NCI-H2196 (cell line): ENCODE measurements at regions not wholly inside any gene's neighbourhood (a gene's known extent, or its start where the extent isn't known, plus 50 kb on each side); places are given as distances from the start of the nearest gene placed in this dataset.
"Not testable (repeated sequence)": the region's sequence is repeated elsewhere in the genome, so short reads cannot be mapped to it uniquely, and the experiment has no call there.

ENCODE experiments used
- DNase-seq: peaks from one replicate; lab custom pipeline; 2025; ENCODE audit not compliant: unreplicated experiment; lab: John Stamatoyannopoulos, UW

DNA sequence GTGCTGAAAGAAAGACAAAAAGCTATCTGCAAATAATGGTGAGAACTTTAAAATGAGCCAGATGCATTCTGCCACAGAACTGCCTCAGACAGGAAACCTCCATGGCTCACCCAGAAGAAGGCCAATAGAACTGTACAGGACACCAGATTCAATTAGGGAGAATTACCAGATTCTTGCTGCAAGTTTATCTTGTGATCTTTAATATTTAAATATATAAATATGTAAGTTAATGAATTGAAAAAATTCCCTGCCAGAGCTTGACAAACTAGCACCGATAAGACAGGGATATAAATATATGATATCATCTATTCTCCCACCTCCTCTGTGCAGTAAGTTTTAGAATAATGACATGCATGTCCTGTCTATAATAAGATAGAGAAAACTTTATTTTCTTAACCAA is 252.8 kb downstream of the PLK2 start:
- no peak for DNase-seq

DNA sequence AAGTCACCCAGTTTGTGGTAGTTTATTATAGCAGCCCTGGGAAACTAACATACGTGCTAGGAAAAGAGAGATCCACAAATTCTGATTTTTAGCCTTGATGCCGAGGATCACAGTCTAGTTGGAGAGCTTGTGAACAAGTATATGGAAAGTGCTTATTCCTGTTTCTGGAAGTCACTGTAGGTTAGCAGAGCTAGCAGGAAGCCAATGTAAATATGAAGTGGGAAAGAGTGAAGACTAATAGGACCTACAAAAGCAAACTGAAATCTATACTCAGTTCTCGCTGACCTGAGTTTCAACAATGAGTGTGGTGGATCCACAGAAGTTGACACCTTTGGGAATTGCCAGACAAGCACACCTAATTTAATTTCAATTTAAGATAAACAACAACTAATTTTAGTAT is 254.9 kb downstream of the PLK2 start:
- DNase-seq, result no peak

DNA sequence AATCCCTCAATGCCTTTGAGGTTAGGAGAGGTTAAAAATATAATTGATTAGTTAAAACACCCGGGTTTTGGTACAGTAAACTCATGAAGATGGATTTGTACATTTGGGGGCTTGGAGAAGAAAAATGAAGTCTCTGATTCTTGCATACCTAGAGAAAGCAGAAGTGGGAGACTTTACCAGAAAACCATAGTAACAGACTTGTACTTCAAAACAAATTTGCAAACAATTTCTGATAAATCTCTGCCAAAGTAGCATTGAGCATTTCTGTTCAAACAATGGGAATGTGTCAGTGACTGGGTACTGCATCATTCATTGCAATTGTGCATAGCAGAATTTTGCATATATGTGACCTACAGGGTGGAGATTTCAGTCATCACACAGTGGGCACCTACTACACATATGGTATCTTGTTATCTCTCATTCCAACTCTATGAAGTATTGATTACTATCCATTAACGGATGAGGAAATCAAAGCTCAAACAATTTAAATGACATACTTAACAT is 256.9 kb downstream of the PLK2 start:
- DNase-seq, result no peak

DNA sequence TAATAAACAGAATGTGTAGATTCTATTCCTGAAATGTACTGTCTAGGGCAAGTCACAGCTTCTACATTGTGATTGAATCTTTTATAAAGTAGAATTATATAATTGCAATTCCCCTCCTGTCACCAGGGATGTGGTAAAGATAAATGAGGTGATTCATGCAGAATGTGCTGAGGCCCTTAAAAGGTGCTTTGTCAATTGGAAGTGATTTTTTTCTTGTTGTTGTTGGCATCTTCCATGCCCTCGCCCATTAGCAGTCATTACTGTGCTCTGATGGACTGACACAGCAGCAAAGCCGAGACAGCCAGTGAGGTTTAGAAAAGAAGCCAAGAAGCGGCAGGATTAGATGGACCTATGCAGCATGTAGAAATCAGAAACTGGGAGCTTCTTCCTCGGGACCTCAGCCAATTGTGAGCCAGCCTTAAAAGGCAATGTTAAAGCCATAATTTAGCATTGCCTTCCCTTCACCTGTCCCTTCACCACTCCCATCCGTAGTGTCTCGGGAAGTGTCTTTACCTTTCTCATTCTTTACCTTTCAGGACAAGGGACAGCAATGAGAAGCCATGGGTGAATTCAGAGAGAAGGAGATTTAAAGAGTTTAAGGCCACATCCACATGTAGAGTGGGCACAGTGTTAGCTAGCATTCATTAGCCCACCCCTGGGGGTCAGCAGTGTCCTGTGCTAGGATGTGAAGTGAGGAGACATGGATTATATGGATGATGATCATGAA is 257.8 kb downstream of the PLK2 start:
- DNase-seq, result no peak

DNA sequence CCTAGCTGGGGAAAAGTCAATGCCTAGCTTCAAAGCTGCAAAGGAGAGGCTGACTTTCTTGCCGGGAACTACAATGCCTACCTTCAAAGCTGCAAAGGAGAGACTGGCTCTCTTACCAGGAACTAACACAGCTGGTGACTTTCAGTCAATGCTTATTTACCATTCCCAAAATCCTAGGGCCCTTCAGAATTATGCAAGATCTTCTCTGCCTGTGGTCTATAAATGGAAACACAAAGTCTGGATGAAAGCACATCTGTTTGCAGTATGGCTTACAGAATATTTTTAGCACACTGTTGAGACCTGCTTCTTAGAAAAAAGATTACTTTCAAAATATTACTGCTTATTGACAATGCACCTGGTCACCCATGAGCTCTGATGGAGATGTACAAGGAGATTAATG is 259.4 kb downstream of the PLK2 start:
- no peak for DNase-seq

DNA sequence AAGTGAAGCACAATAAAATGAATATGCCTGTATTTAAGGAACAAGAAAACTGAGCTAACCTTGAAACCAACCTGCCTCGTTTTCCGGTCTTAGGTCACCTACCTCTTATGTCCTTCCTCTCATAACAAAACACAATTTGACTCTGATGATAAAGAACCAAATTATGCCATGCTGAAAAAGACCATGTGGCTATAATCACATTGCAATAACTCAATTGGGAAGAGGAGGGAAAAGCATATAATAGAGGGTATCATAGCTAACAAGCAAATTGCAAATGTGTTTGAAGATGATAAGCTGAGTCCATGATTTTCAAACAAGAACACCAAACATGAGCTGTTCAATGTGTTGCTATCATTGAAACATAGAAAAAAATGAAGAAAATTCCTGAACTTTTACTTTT is 260.8 kb downstream of the PLK2 start:
- no peak for DNase-seq

DNA sequence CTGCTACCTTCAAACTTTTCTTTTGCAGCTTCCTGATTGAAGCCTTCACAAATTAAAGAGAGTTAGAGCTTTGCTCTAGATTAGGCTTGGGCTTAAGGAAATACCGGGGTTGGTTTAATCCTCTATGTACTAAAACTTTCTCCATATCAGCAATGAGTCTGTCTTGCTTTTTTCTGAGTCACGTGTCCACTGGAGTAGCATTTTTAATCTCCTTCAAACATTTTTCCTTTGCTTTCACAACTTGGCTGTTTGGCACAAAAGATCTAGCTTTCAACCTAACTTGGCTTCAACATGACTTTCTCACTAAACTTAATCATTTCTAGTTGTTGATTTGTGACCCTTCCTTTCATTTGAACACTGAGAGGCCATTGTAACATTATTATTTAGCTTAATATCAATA is 261.6 kb downstream of the PLK2 start:
- no peak for DNase-seq

DNA sequence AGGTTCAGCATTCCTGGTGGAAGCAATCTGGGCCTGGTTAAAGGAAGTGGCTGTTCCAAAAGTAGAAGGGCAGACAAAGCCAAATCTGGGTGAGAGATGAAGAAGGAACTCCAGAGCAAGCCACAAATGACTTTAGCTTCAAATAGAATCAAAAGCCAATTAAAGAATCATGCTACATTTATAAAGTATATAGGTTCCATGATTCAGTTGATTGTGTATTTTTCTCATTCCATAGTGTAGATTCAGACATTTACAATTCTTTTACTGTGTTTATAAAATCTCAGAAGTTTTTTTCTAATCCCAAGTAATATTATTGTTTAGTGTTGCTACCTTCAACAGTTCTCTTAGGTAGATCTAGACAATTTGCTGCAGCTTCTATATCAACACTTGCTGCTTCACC is 262.0 kb downstream of the PLK2 start:
- no peak for DNase-seq

DNA sequence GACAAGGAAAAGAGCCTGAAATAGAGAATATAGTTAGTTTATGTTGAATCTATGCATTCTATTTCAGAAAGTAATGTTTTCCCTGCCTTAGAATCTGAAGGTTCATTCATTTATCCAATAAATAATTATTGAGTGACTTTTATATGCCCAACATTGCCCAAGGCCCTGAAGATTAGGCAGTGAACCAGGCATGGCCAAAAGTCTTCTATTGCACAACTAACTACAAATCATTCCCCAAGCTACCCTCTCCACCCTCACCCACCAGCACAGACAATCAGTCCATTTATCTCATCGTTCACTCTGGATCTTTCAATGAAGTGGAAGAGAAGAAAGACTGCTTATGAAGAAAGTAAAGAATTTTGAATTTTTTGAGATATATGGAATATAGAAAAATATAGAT is 268.4 kb downstream of the PLK2 start:
- DNase-seq, result no peak

DNA sequence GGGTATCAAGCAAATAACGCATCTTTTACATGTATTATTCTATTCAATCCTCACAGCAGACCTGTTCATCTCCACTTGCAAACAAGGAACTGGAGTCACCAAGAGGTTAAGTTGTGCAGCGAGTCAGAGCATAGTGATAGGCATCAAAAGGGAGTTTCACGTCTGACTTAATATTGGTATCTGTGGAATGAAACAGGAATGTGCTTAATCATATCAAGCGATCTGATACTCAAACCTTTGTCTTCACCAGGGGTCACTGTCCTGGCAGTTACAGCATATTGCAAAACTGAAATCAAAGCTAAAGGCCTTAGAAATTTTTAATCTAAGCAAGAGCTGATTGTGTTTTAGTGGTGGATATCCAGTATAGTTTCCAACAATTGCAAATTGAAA is 271.6 kb downstream of the PLK2 start:
- no peak for DNase-seq

DNA sequence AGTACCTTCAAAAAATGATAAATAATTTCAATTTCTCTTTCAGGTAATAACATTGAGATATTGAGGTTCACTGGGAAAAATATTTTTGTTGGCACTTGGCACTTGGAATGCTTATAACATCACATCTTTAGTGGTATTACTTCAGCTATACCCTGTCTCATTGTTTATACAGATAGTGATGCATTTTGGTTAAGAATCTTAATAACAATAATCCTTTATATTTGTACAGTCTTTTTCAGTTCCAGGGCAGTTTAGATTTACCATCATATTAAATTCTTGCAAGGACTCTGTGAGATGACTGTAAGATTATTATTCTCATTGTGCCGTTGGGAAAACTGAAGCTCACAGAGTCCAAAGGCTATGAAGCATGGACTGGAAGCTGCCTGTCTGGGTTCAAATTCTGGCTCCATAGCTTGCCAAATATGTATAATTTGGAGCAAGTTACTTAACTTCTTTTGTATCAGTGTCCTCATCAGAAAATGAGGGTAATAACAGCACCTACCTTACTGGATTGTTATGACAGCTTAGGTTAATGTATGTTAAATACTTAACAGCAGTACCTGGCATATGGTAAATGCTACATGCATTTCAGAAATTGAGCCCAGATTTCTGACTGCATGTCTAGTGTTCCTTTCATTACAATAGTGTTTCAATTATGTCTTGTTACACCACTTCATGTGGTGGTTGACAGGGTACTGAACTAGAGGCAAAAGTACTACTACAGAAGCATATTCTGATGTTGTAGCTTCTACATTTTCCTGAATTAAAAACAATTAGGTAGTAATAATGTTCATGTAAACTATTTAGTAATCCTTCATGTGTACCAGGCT is 272.2 kb downstream of the PLK2 start:
- no peak for DNase-seq

DNA sequence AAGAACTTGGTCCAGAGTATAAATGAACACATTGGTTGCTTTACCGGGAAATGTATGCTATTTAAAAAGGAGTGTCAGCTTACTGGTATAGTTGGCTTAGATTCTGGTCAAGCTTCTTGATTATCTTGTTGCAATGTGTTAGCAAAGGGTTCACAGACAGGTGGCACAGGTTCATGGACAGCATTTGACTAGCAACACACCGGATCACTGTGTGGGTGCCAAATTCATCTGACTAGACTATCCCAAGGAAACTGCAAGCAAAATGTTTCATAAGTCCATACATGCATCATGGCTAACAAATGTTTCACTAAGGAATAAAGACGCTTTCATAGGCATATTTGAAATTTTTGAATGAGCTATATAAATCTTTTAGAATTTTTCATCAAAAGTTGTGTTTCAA is 274.1 kb downstream of the PLK2 start:
- no peak for DNase-seq

DNA sequence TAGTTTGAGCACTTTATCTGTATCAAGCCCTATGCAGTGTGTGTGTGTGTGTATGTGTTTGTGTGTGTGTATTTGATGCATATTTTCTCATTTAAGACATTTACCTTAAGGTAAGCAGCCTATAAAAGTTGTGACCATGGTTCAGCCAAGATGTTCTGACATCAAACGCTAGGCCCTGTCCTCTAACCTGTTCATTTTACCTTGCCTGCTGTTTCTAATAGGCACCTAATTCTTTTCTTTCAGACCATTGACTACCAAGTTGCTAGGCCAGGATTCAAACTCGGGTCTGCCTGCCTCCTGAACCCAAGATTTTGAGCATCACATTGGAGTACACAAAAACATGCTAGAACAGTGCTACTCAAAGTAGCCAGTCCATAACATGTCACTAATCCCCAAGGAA is 274.5 kb downstream of the PLK2 start:
- DNase-seq, result no peak

DNA sequence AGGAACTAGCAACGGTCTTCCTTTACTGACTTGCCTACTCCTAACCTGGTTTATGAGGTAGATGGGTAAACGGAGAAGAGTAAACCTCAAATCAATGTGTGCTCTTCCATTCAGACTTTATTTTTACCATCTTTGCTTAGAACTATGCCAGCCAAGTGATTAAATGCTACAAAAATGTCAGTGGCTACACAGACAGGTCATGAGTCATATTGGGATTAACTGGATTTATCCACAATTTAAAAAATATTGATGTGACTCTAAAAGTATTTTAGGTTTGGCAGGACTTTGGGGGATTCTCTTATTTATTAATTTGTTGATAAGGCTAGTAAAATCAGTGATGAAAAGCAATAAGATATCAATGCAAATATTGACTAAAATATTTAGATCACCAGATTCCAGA is 275.0 kb downstream of the PLK2 start:
- DNase-seq, result no peak

DNA sequence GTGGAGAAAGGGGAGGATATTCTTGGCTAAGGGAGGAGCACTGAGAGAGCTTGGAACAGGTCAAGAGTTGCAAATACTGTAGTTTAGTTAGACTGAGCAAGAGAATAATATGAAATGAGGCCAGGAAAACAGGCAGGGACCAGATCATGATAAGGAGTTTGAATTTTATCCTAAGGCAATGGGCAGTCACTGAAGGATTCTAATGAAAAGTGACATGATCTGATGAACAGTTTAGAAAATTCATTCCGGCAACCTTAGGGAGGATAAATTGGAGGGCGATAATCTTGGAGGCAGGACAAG is 276.1 kb downstream of the PLK2 start:
- no peak for DNase-seq

DNA sequence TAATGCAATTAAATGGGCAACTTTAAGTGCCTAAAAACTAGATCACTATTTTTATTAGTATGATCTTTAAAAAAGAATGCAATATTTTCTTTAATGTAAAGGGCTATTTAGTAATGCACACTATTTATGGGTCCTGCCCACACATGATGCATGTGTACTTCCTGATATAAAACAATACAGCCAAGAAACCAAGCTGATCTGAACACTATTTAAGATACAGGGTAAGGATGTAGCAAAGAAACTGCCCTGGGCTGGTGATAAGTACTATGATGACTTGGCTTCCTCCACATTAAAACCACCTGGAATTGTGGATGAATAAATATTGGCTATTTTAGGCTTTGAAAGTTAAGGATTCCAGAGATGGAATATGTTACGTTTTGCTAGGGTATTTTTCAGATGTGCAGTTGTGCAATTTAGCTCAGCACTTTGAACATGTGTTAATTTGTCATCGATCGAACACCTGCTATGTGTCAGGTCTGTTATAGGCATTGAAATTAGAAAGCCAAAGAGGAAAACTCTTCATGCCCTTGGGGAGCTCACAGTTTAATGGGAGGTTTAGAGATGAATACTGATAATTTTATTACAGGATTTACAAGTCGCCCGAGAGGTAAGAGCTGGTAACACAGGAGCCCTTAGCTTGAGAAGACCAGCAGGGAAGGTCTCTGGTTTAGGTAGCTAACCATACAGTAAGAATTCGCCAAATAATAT is 276.7 kb downstream of the PLK2 start:
- no peak for DNase-seq

DNA sequence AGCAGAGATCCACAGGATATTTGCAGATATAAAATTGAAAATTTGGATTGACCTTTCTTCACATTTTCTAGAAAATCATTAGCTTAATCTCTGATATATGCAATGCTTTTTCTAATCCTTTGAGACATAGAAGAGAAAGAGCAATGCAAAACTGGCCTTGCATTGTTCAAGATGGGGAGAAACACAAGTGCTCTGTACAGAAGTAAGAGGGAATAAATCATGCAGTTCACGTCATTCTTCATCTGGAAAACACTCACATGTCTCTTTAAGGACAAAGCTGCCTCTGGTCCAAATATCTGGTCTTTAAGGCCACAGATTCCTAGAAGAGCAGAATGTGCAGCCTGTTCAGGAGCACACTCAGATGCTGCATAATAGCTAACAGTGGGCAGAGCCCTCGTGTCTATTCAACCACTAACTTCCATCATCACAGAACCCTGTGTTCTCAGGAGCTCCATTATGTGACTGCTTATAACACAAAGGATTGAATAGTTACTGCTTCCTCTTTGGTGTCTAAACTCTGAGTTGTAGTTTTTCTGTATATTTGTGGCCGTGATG is 277.5 kb downstream of the PLK2 start:
- DNase-seq, result no peak

DNA sequence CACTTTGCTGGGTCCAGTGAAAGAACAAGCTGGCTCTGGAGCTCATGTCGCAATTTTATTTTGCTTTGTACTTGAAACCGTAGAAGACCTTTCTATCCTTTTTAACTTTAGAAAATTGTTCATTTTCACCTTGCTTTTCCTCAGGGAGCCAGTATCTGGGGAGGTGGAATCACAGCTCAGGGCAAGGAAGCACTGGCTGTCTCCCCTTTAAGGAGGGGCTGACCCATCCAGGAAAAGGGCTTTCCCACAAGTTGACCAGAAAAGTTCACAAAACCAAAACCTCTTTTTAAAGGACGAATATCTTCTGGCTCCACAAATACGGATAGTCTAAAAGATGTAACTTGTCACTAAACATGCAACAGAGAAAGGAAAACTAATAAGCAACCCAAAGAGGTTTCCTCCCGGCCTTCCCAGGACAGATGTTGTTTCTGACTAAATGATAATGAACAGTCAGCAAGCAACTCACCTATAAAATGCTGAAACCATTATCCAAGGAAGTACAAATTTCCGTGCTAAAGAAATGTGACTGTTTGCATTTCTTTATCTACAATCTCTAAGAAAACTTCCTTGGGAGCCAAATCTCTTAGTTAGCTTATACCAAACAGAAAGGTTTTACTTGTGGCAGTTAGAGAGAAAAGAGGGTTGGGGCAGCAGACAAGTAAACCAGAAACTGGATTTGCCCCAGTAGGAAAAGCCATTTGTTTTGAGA is 278.2 kb downstream of the PLK2 start:
- no peak for DNase-seq

DNA sequence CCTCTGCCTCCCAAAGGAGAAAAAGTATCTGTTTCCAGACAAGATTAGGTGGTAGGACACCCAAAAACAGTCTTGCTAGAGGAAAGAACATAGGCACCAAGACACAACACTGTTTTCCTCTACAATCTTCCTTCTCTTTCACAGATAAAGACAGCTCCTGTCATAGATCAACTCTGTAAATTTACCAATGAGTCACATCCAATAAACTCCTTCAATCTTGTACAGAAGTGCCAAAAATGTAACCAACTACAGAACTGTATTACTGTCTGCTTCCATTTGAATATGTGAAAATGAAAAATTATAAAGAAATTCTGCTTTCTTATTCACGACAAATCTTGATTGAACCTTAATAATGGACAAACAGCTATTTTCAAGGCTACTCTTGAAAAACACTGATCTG is 286.9 kb downstream of the PLK2 start:
- no peak for DNase-seq

DNA sequence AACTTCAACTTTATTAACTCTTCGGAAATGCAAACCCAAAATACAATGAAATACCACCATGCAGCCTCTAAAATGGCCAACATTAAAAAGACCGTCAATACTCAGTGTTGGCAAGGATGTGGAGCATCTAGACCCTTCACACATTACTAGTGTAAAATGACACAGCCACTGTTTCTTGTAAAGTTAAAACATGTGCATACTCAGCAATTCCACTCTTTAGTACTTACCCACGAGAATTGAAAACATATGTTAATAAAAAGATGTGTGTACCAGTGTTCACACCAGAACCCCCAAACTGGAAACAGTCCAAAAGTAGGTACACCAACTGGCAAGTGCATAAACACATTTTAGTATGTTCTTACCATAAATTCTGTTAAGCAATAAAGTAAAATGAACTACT is 294.7 kb downstream of the PLK2 start:
- no peak for DNase-seq

DNA sequence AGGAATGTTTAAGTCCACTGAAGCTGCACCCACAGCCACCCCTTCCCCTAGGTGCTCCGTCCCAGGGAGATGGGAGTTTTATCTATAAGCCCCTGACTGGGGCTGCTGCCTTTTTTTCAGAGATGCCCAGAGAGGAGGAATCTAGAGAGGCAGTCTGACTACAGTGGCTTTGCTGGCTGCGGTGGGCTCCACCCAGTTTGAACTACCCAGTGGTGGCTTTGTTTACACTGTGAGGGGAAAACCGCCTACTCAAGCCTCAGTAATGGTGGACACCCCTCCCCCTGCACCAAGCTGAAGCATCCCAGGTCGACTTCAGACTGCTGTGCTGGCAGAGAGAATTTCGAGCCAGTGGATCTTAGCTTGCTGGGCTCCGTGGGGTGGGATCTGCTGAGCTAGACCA is 298.0 kb downstream of the PLK2 start:
- not testable (repeated sequence) for DNase-seq
